Epithelial cell of prostate (primary cell): ENCODE measurements at regions not wholly inside any gene's neighbourhood (a gene's known extent, or its start where the extent isn't known, plus 50 kb on each side); places are given as distances from the start of the nearest gene placed in this dataset.
A peak's percentile ranks its signal among the peaks of the same experiment; 100 is the strongest.

Source experiments
- DNase-seq: peaks from one replicate; pipeline ENCODE4 v3.0.0-alpha.2; 2011; ENCODE audit warnings: low read depth, low spot score
- H3K27ac ChIP-seq: fragments of 450-650 bp; 2 replicates; pipeline ENCODE4 v1.5.1; 2017; ENCODE audit warnings: mild to moderate bottlenecking

- H3K27ac ChIP-seq: no peak overlapping the region
- DNase-seq: no peak
These were observed 68.4 kb upstream of the KLF13 start for GRCh38 chr15:31258260-31258659.

DNA sequence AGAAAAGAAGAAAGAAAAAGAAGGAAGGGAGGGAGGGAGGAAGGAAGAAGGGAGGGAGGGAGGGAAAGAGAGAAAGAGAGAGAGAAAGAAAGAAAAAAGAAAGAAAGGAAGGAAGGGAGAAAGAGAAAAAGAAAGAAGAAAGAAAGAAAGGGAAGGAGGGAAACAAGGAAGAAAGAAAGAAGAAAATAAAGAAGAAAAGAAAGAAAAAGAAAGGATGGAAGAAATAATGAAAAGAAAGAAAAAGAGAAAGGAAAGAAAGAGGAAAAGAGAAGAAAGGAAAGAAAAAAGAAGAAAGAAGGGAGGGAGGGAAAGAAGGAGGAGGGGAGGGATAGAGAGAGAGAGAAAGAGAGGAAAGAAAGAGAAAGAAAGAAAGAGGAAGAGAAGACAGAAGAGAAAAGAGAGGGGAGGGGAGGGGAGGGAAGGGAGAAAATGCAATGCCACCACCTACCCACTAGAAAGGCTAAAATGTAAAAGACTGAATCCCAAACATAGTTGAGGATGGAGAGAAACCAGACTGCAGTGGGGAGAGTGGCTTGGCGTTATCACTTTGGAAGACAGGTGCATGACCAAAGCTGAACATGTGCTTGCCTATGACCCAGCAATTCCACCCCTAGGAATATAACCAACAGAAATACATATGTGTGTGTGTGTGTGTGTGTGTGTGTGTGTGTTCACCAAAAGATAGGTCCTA lies 66.9 kb upstream of the KLF13 start:
- no peak for DNase-seq
- H3K27ac ChIP-seq: no peak overlapping the region

- DNase-seq: no peak
- H3K27ac ChIP-seq: no peak overlapping the region
These were observed 65.9 kb upstream of the KLF13 start for GRCh38 chr15:31260646-31261265.

DNA sequence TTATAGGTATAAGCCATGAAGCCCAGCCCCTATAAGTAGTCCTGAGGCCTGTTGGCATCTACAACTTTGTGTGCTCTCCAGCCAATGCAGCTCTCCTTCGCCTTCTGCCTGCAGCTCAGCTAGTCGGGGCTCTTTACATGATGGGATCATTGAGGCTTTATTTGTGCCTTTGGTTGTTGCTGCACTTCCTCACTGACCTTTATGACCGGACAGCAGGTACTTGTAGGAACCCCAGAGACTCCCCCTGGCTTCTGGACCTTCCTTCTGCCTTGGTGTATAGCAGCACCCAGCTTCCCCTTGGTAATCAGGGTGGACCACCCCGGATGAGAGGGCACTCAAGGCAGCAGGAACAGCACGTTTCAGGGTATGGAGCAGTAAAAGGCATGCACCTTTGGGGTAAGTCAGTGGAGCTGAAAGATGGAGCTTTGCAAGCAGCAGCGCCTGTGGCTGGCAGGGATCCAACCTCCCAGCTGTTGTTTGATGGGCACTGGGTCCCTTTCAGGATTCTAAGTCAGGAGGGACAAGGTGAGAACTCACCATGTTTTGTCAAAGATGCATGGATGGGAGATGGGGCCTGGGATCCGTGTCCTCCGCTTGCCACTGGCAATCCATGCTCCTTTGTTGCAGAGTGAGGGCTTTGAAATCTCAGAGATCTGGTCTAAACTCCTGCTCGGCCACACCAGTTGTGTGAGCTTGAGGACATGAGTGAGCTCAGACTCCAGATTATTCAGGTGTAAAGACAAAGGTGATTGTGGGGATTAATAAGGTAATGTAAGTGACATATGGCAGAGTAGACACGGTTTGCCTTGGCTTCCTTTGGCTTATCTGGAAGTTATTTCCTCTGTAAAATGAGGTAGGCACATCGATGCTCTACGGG lies 65.1 kb upstream of the KLF13 start:
- DNase-seq: no peak
- H3K27ac ChIP-seq: no peak overlapping the region

DNA sequence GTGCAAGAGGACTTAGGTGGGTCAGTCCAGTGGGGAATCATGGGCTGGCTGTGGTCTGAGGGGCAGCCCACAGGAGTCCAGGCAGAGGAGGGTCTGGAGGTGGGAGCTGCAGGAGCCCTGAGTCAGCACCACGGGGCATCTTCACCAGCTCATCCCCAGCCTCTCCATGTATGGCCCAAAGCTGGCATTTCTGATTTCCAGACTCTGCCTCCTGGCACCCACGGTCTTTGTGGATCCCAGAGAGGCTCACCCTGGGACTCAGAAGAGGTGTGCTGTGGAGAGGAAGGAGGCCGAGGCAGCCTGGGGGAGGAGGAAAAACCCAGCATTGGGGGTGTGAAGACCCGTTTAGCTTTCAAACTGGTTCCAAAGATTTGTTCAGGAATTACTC lies 64.5 kb upstream of the KLF13 start:
- no peak overlapping the region for H3K27ac ChIP-seq
- no peak for DNase-seq

GRCh38 chr15:31262901-31263671 lies 63.5 kb upstream of the KLF13 start:
- no peak for DNase-seq
- no peak overlapping the region for H3K27ac ChIP-seq

DNA sequence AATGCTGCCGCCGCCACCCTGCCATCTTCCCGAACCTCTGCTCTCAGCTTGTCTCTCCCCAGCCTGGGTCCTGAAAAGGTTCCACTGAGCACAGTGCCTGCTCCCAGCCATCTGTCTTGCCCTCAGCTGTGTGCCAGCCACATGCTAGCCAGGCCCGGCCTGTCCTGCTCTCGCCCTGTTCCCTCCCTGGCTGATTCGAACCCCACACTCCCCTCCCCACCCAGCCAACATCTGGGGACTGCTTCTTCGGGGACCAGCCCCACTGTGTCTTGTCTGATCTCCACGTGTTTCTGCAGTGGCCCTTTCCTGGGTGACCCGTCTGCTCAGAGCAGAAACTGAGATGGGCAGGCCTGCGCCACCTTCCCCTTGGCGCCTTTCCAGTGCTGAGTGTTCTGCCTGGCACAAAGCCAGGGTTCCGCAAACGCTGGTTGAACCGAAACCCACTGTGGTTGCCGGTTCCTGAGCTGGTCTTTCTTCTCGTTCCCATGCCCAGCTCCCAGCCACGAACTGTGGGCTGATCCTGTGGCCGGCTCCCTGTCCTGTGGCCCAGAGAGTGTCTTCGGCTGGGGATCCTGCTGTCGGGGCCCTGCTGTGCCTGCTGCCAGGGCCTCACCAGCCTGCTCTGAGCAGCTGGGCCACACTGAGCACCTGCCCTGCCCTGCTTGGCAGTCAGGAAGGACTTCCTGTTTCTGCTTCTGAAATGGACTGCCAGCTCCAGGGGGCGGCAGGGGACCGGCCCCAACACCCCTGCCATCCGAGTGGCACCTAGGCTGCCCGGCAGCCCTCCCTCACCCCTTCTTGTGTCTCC lies 62.7 kb upstream of the KLF13 start:
- DNase-seq: no peak
- peak overlapping the region; percentile 52 for H3K27ac ChIP-seq

DNA sequence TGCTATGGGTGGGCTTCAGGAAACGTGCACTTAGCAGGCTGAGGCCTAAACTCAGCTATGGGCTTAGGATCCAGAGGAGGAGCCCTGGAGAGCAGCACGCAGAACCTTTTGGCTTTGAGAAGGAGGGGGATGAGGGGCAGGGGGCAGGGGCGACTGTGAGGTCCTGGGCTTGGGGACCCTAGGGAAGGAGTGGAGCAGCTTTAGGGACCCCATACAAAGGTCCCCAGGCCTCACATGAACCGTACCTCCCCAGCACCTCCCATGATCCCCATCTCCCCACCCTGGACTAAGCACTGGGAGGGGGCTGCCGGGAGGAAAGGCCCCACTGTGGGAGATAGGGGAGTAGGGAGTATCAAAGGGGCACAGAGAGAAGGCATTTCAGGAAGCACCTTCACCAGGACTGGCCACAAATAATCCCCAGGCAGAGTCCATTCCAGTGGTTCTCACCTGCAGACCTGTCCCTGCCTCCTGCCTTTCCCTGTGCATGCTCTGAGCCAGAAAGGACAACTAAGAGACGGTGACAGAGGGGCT lies 62.0 kb upstream of the KLF13 start:
- DNase-seq: no peak
- peak overlapping the region; percentile 52 for H3K27ac ChIP-seq

GRCh38 chr15:31265090-31265870 lies 61.4 kb upstream of the KLF13 start:
- no peak overlapping the region for H3K27ac ChIP-seq
- DNase-seq: no peak

DNA sequence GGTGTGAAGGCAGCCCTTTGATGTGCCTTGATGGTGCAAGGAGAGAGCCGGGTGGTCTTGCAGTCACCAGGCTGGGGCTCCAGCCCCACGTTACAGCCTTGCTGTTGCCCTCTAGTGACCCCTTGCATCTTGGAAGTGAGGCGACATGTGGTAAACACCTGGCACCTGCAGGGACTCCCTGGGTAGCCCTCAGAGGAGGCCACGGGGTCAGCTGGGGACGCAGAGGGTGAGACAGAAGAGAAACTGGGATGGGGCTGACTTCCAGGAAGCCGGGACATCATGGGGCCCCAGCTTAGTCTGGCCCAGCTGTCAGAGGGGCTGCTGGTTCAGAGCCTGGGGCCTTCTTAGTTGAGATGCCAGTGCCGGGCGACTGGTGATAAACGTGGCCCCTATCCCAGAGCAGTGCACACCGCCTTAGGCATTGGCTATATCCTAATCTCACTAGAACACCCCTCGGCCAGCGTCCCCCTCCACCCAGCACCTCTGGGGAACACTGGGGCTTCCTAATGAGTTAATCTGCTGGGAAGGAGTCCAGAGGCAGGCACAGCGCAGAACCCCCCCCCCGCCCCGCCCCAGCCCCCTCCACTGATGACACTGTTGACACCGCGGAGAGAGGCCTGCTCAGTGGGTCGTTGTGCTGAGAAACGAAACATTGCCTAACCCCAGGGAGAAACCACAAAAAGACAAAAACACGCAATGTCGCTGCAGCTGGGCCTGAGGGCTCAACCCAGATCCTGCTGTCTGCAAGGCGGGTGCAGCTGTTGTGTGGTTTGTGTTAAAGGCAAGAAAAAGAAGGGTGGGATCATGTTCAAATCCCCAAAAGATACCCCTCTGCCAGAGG lies 60.5 kb upstream of the KLF13 start:
- no peak for DNase-seq
- H3K27ac ChIP-seq: no peak overlapping the region

- H3K27ac ChIP-seq: no peak overlapping the region
- DNase-seq: no peak
These were observed 59.9 kb upstream of the KLF13 start for GRCh38 chr15:31266712-31267111.

DNA sequence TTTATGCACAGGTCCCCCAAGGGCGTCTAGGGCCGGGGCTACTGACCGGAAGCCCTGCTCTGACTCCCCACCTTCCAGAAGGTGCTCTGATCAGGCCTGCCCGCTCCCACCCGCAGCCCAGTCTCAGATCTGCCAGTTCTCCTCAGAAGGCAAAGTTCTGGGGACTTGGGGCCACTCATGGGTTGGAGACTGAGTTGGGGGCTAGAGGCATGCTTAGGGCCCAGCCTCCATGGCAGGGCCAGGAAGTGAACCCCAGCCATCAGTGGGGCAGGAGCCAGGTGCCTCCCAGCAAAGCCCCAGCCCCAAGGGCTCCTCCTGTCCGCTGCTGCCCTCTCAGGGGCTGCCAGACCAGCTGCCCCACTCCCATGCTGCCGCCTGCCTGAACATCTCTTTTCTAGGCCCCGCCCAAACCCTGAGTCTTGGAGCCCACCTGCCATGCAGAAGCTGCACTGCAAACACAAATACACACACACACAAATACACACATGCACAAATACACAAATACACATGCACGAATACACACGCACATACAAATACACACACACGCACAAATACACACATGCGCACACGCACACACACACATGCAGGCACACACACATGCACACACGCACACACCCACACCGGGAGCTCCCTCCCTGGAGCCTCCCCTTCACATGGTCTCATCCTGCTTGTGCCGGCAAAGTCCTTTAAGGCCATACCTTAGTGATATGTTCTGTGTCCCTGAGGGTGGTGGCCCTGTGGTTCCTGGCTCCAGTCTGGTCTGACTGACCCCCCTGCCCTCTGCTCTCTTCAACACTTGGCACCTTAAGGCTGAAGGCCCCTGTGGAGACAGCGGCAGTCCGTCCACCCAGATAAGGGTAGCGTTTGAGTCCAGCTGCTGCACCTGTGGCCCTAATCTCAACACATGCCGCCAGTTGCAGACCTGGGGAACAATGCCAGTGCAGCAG lies 59.2 kb upstream of the KLF13 start:
- DNase-seq: no peak
- no peak overlapping the region for H3K27ac ChIP-seq

- no peak overlapping the region for H3K27ac ChIP-seq
- DNase-seq: no peak
These were observed 58.5 kb upstream of the KLF13 start for GRCh38 chr15:31268108-31268501.

GRCh38 chr15:31268911-31269784 lies 57.5 kb upstream of the KLF13 start:
- no peak for DNase-seq
- H3K27ac ChIP-seq: no peak overlapping the region

- DNase-seq: no peak
These were observed 56.6 kb upstream of the KLF13 start for GRCh38 chr15:31269816-31270575.

More at GRCh38 chr15:31269816-31270575, 56.6 kb upstream of the KLF13 start:
- H3K27ac ChIP-seq: no peak overlapping the region
